MCF 10A (cell line): ENCODE measurements at regions not wholly inside any gene's neighbourhood (a gene's known extent, or its start where the extent isn't known, plus 50 kb on each side); places are given as distances from the start of the nearest gene placed in this dataset.

ENCODE experiments used
- BruUV-seq: library from RNA; stranded (reverse); fragments of 400-500 nt; replicated peaks from 2 replicates; lab custom pipeline; 2021; lab: Mats Ljungman, UMichigan
- CTCF ChIA-PET: fragments of 300-600 bp; sonication (Branson Sonifier 250); formaldehyde crosslinking; extraction: SDS; loops from one replicate; lab custom pipeline; 2021; ENCODE audit warnings: antibody characterized with exemption, inconsistent platforms; lab: Yijun Ruan, JAX
- POLR2A ChIA-PET: fragments of 300-600, 350-650 bp; sonication (Branson Sonifier 250); formaldehyde crosslinking; extraction: SDS; loops from one replicate; lab custom pipeline; 2020; ENCODE audit warnings: antibody characterized with exemption, inconsistent platforms; lab: Yijun Ruan, JAX
- DNase-seq: peaks from one replicate; pipeline ENCODE4 v3.0.0-alpha.2; 2018; ENCODE audit not compliant: unreplicated experiment
- H3K27ac Mint-ChIP-seq: one replicate; pipeline ENCODE4 v1.8.0; 2022; ENCODE audit warnings: mild to moderate bottlenecking, low read depth, mixed read lengths; ENCODE audit not compliant: unreplicated experiment
- H3K27me3 Mint-ChIP-seq: one replicate; pipeline ENCODE4 v1.8.0; 2022; ENCODE audit warnings: mixed read lengths; ENCODE audit not compliant: insufficient read depth, unreplicated experiment
- H3K36me3 Mint-ChIP-seq: one replicate; pipeline ENCODE4 v1.8.0; 2022; ENCODE audit warnings: mild to moderate bottlenecking, moderate library complexity, mixed read lengths; ENCODE audit not compliant: insufficient read depth, unreplicated experiment
- H3K4me1 Mint-ChIP-seq: one replicate; pipeline ENCODE4 v1.8.0; 2022; ENCODE audit warnings: mixed read lengths; ENCODE audit not compliant: insufficient read depth, unreplicated experiment
- H3K4me3 Mint-ChIP-seq: one replicate; pipeline ENCODE4 v1.8.0; 2022; ENCODE audit warnings: mild to moderate bottlenecking, moderate library complexity, mixed read lengths; ENCODE audit not compliant: unreplicated experiment
- H3K9me3 Mint-ChIP-seq: one replicate; pipeline ENCODE4 v1.8.0; 2022; ENCODE audit warnings: mixed read lengths; ENCODE audit not compliant: unreplicated experiment
- intact Hi-C: fragments of 100-400 bp; cut with micrococcal nuclease; formaldehyde crosslinking; loops from 2 replicates; pipeline ENCODE4 v1.14.1; 2022
- TF ChIP-seq, protein P1 (sequence below): fragments of 200-600 bp; IDR thresholded peaks from one replicate; pipeline ENCODE4 v1.8.0; 2022; ENCODE audit warnings: antibody characterized with exemption, mild to moderate bottlenecking; ENCODE audit not compliant: unreplicated experiment

DNA sequence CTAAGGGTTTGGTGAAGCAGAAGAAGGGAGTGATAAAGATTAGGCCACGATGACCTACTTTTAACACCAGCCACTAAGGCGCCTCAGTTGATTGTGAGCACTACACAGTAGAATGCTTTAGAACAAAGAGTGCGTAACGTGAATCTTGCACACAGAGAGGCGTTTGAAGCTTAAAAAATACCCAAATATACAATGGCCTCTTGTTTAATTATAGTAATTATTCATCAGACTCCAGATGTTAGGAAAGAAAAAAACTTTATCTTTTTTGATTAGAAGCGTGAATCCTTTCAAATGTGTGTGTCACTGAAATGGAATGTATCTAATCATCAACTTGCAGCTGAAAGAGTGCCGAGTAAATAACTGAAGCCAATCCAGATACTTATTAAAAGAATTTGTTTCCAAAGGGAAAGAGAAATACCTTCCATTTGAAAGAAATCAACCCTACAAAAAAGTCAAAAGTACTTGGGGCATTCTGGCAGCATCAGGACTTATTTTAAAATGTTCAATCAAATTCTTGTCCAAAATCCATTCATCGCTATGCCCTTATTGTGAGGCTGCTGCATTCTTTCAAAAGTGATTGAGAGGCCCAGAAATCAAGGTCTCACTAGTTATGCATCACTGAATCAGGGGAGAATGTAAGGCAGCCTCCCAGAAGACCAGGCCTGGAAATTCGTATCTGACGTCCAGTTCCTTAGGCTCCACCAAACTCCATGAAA, 337.5 kb downstream of the ZNF608 start:
- DNase-seq: no peak
- Mint-ChIP-seq H3K36me3 (no peaks in the 10 kb centered on the region), H3K27me3 (no peaks in the 10 kb centered on the region), H3K4me3 (no peak overlapping the region), H3K9me3 (no peaks in the 10 kb centered on the region), H3K4me1 (no peaks in the 10 kb centered on the region), H3K27ac (no peak overlapping the region)
- CTCF ChIA-PET: no interaction called here
- POLR2A ChIA-PET: no interaction called here
- no TSS peak for BruUV-seq
- TF ChIP-seq, protein P1, sequence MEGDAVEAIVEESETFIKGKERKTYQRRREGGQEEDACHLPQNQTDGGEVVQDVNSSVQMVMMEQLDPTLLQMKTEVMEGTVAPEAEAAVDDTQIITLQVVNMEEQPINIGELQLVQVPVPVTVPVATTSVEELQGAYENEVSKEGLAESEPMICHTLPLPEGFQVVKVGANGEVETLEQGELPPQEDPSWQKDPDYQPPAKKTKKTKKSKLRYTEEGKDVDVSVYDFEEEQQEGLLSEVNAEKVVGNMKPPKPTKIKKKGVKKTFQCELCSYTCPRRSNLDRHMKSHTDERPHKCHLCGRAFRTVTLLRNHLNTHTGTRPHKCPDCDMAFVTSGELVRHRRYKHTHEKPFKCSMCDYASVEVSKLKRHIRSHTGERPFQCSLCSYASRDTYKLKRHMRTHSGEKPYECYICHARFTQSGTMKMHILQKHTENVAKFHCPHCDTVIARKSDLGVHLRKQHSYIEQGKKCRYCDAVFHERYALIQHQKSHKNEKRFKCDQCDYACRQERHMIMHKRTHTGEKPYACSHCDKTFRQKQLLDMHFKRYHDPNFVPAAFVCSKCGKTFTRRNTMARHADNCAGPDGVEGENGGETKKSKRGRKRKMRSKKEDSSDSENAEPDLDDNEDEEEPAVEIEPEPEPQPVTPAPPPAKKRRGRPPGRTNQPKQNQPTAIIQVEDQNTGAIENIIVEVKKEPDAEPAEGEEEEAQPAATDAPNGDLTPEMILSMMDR: no peak
- intact Hi-C loops: loop anchor here (5.0 kb wide), 1 partner anchor 633 kb away; no protein-coding TSS in a partner anchor

DNA sequence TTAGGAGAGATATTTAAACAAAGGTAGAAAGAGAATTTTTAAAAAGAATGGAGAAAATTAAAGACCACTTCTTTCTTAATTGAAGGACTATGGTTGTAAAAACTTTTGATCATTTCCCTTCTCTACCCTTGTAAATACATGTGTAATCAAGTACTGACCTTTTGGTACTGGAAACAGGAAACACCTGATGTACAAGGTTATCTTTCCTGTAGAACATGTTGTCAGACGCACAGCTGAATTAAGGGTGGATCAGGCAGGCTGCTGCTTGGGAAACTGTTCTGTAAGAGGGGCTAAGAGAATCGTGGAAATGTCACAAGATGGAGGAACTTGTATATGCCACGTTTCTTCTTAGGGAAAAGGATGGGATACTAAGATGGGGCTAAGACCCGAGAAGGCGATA, 341.6 kb downstream of the ZNF608 start:
- intact Hi-C loops: loop anchor here (5.0 kb wide), 1 partner anchor 638 kb away; no protein-coding TSS in a partner anchor
- Mint-ChIP-seq H3K27me3 (no peaks in the 10 kb centered on the region), H3K4me3 (no peak overlapping the region), H3K36me3 (no peaks in the 10 kb centered on the region), H3K27ac (no peak overlapping the region), H3K4me1 (peaks cover 15% of the 10 kb centered on the region), H3K9me3 (no peaks in the 10 kb centered on the region)
- ChIA-PET POLR2A (interaction anchor here (0.6 kb wide), 1 partner anchor 283 kb away, joined by 4 read pairs; no protein-coding TSS in a partner anchor), CTCF (no interaction called here)
- TF ChIP-seq, protein P1: no peak
- DNase-seq: no peak
- no TSS peak for BruUV-seq

GRCh38 chr5:124403281-124403680, 343.2 kb downstream of the ZNF608 start:
- H3K4me1 Mint-ChIP-seq: peaks cover 15% of the 10 kb centered on the region
- ChIA-PET CTCF (interaction anchor here (0.8 to 1.1 kb wide), 2 partner anchors 8 to 45 kb away, joined by 3 to 5 read pairs; no protein-coding TSS in a partner anchor), POLR2A (interaction anchor here (0.7 to 1.5 kb wide), 2 partner anchors 10 to 270 kb away, joined by 3 to 4 read pairs; no protein-coding TSS in a partner anchor)
- BruUV-seq: no TSS peak
- no peak overlapping the region for H3K4me3 Mint-ChIP-seq
- no peaks in the 10 kb centered on the region for H3K27me3 Mint-ChIP-seq
- H3K9me3 Mint-ChIP-seq: no peaks in the 10 kb centered on the region
- TF ChIP-seq, protein P1: no peak
- DNase-seq: no peak
- intact Hi-C loops: no loop called here
- no peaks in the 10 kb centered on the region for H3K36me3 Mint-ChIP-seq
- H3K27ac Mint-ChIP-seq: peak overlapping the region; percentile 71

DNA sequence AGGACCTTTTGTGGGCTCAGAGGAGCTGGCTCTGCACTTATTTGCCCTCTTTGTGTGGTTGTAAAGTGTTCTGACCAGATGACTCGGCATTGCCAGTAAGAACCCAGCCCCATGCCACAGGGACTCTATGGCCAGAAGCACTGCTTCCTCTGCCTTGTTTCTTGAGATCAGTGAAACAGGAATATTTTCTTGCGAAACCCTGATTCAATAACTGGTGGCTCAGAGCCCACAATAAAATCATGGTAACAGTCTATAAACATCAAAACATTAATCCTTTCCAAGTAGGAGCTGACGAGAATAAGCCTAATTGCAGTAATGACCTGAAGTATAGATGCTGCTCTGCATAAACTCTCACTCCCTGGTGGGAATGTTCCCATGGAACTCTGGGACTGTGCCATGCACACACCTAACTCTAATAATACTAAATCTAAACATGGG, 344.3 kb downstream of the ZNF608 start:
- peak overlapping the region; percentile 92 for H3K27ac Mint-ChIP-seq
- DNase-seq: peak; percentile 91
- H3K36me3 Mint-ChIP-seq: no peaks in the 10 kb centered on the region
- H3K4me3 Mint-ChIP-seq: no peak overlapping the region
- POLR2A ChIA-PET: interaction anchor here (0.6 to 1.5 kb wide), 5 partner anchors 168 to 269 kb away, joined by 3 to 4 read pairs (median 3); no protein-coding TSS in a partner anchor
- no TSS peak for BruUV-seq
- peaks cover 15% of the 10 kb centered on the region for H3K4me1 Mint-ChIP-seq
- no peaks in the 10 kb centered on the region for H3K9me3 Mint-ChIP-seq
- CTCF ChIA-PET: interaction anchor here (0.8 to 1.0 kb wide), 2 partner anchors 9 kb away, joined by 3 to 5 read pairs; no protein-coding TSS in a partner anchor
- intact Hi-C loops: no loop called here
- TF ChIP-seq, protein P1: no peak
- no peaks in the 10 kb centered on the region for H3K27me3 Mint-ChIP-seq
